HEK293 (cell line): ENCODE measurements at regions not wholly inside any gene's neighbourhood (a gene's known extent, or its start where the extent isn't known, plus 50 kb on each side); places are given as distances from the start of the nearest gene placed in this dataset.

Source experiments
- CTCF ChIP-seq: fragments of 450-650 bp; formaldehyde crosslinking; IDR thresholded peaks from 2 replicates; pipeline ENCODE4 v1.5.1; 2016; ENCODE audit warnings: missing biosample characterization, missing genetic modification characterization
- GFI1B ChIP-seq: fragments of 450-650 bp; formaldehyde crosslinking; IDR thresholded peaks from 2 replicates; pipeline ENCODE4 v1.5.1; 2016; ENCODE audit warnings: missing biosample characterization, missing genetic modification characterization
- KLF10 ChIP-seq: fragments of 450-650 bp; IDR thresholded peaks from 2 replicates; pipeline ENCODE4 v1.5.1; 2018; ENCODE audit warnings: missing biosample characterization, mild to moderate bottlenecking, missing genetic modification characterization
- KLF8 ChIP-seq: fragments of 450-650 bp; formaldehyde crosslinking; IDR thresholded peaks from 2 replicates; pipeline ENCODE4 v1.5.1; 2016; ENCODE audit warnings: missing biosample characterization, missing genetic modification characterization
- PRDM1 ChIP-seq: fragments of 450-650 bp; formaldehyde crosslinking; IDR thresholded peaks from 2 replicates; pipeline ENCODE4; 2016; ENCODE audit warnings: missing biosample characterization, missing genetic modification characterization
- SCRT1 ChIP-seq: fragments of 450-650 bp; formaldehyde crosslinking; IDR thresholded peaks from 2 replicates; pipeline ENCODE4 v1.5.1; 2016; ENCODE audit warnings: missing biosample characterization, missing genetic modification characterization, borderline replicate concordance
- TSHZ1 ChIP-seq: fragments of 450-650 bp; formaldehyde crosslinking; IDR thresholded peaks from 2 replicates; pipeline ENCODE4 v1.5.1; 2016; ENCODE audit warnings: missing biosample characterization, missing genetic modification characterization, borderline replicate concordance
- YY1 ChIP-seq: fragments of 450-650 bp; formaldehyde crosslinking; IDR thresholded peaks from 2 replicates; pipeline ENCODE4 v1.5.1; 2018; ENCODE audit warnings: missing biosample characterization, missing genetic modification characterization
- ZBTB49 ChIP-seq: fragments of 450-650 bp; formaldehyde crosslinking; IDR thresholded peaks from 2 replicates; pipeline ENCODE4 v1.5.1; 2016; ENCODE audit warnings: missing biosample characterization, missing genetic modification characterization, low read depth
- ZFP37 ChIP-seq: fragments of 450-650 bp; formaldehyde crosslinking; IDR thresholded peaks from 2 replicates; pipeline ENCODE4 v1.5.1; 2016; ENCODE audit warnings: missing biosample characterization, missing genetic modification characterization
- ZNF132 ChIP-seq: fragments of 450-650 bp; formaldehyde crosslinking; IDR thresholded peaks from 2 replicates; pipeline ENCODE4 v1.5.1; 2017; ENCODE audit warnings: missing biosample characterization, missing genetic modification characterization, borderline replicate concordance
- ZNF184 ChIP-seq: fragments of 450-650 bp; IDR thresholded peaks from 2 replicates; pipeline ENCODE4 v1.5.1; 2018; ENCODE audit warnings: missing biosample characterization, mild to moderate bottlenecking, missing genetic modification characterization
- ZNF223 ChIP-seq: fragments of 450-650 bp; formaldehyde crosslinking; IDR thresholded peaks from 2 replicates; pipeline ENCODE4 v1.5.1; 2016; ENCODE audit warnings: missing biosample characterization, missing genetic modification characterization
- ZNF416 ChIP-seq: fragments of 450-650 bp; formaldehyde crosslinking; IDR thresholded peaks from 2 replicates; pipeline ENCODE4 v1.5.1; 2016; ENCODE audit warnings: missing biosample characterization, missing genetic modification characterization
- ZNF514 ChIP-seq: fragments of 450-650 bp; formaldehyde crosslinking; IDR thresholded peaks from 2 replicates; pipeline ENCODE4 v1.5.1; 2016; ENCODE audit warnings: missing biosample characterization, missing genetic modification characterization
- ZNF555 ChIP-seq: fragments of 450-650 bp; formaldehyde crosslinking; conservative IDR thresholded peaks from 2 replicates; pipeline ENCODE4 v1.5.1; 2017; ENCODE audit warnings: missing biosample characterization, mild to moderate bottlenecking, missing genetic modification characterization, inconsistent platforms
- ZNF571 ChIP-seq: fragments of 450-650 bp; formaldehyde crosslinking; IDR thresholded peaks from 2 replicates; pipeline ENCODE4 v1.5.0; 2017; ENCODE audit warnings: missing biosample characterization, missing genetic modification characterization
- ZNF585B ChIP-seq: fragments of 450-650 bp; formaldehyde crosslinking; IDR thresholded peaks from 2 replicates; pipeline ENCODE4 v1.5.1; 2016; ENCODE audit warnings: missing biosample characterization, missing genetic modification characterization
- ZNF626 ChIP-seq: fragments of 450-650 bp; sonication (Bioruptor Pico); formaldehyde crosslinking; IDR thresholded peaks from 2 replicates; pipeline ENCODE4 v1.5.1; 2018; ENCODE audit warnings: missing biosample characterization, missing genetic modification characterization, inconsistent platforms
- ZNF677 ChIP-seq: fragments of 450-650 bp; IDR thresholded peaks from 2 replicates; pipeline ENCODE4 v1.5.0; 2018; ENCODE audit warnings: missing biosample characterization, mild to moderate bottlenecking, missing genetic modification characterization, moderate library complexity
- ZNF701 ChIP-seq: fragments of 450-650 bp; formaldehyde crosslinking; IDR thresholded peaks from 2 replicates; pipeline ENCODE4 v1.5.1; 2016; ENCODE audit warnings: missing biosample characterization, missing genetic modification characterization
- ZNF776 ChIP-seq: fragments of 450-650 bp; formaldehyde crosslinking; IDR thresholded peaks from 2 replicates; pipeline ENCODE4 v1.5.0; 2017; ENCODE audit warnings: missing biosample characterization, missing genetic modification characterization, borderline replicate concordance
- ZNF837 ChIP-seq: fragments of 450-650 bp; formaldehyde crosslinking; IDR thresholded peaks from 2 replicates; pipeline ENCODE4 v1.5.1; 2016; ENCODE audit warnings: missing biosample characterization, missing genetic modification characterization
- ZSCAN18 ChIP-seq: fragments of 450-650 bp; formaldehyde crosslinking; IDR thresholded peaks from 2 replicates; pipeline ENCODE4 v1.5.1; 2016; ENCODE audit warnings: missing biosample characterization, missing genetic modification characterization
- TF ChIP-seq, protein P1 (sequence below): fragments of 450-650 bp; formaldehyde crosslinking; IDR thresholded peaks from 2 replicates; pipeline ENCODE4 v1.5.1; 2017; ENCODE audit warnings: missing biosample characterization, missing genetic modification characterization

GRCh38 chr5:174327317-174327864 lies 281.9 kb downstream of the NSG2 start (continued):
- TF ChIP-seq CTCF (peak; percentile 95), ZNF416 (no peak), ZBTB49 (tag by site-specific recombination) (no peak), GFI1B (tag by site-specific recombination) (no peak), PRDM1 (no peak), ZNF776 (tag by site-specific recombination) (no peak), ZNF571 (no peak), ZNF184 (tag by site-specific recombination) (peak; percentile 75; the same call in 1 of the 2 replicates), KLF10 (peak; percentile 64), YY1 (tag by site-specific recombination) (no peak; the same call in 1 of the 2 replicates), ZSCAN18 (tag by site-specific recombination) (no peak), ZNF585B (tag by site-specific recombination) (no peak), ZFP37 (tag by site-specific recombination) (peak; percentile 86), ZNF626 (tag by site-specific recombination) (no peak), ZNF555 (tag by site-specific recombination) (no peak), ZNF223 (tag by site-specific recombination) (no peak), ZNF837 (no peak), ZNF677 (tag by site-specific recombination) (no peak), KLF8 (tag by site-specific recombination) (0 out of 2 replicates have a peak, but pooled peaks have one; percentile 16), ZNF132 (tag by site-specific recombination) (no peak), TSHZ1 (tag by site-specific recombination) (no peak), ZNF701 (tag by site-specific recombination) (no peak), SCRT1 (tag by site-specific recombination) (no peak), ZNF514 (tag by site-specific recombination) (no peak)
- TF ChIP-seq, protein P1, sequence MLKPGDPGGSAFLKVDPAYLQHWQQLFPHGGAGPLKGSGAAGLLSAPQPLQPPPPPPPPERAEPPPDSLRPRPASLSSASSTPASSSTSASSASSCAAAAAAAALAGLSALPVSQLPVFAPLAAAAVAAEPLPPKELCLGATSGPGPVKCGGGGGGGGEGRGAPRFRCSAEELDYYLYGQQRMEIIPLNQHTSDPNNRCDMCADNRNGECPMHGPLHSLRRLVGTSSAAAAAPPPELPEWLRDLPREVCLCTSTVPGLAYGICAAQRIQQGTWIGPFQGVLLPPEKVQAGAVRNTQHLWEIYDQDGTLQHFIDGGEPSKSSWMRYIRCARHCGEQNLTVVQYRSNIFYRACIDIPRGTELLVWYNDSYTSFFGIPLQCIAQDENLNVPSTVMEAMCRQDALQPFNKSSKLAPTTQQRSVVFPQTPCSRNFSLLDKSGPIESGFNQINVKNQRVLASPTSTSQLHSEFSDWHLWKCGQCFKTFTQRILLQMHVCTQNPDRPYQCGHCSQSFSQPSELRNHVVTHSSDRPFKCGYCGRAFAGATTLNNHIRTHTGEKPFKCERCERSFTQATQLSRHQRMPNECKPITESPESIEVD (tag by site-specific recombination): 0 out of 2 replicates have a peak, but pooled peaks have one; percentile 14
